Effector memory CD4-positive, alpha-beta T cell (primary cell): ENCODE measurements at regions not wholly inside any gene's neighbourhood (a gene's known extent, or its start where the extent isn't known, plus 50 kb on each side); places are given as distances from the start of the nearest gene placed in this dataset.

Experiments
- DNase-seq, 3 donors: peaks; one replicate each; pipeline ENCODE4 v3.0.0-alpha.2; 2020
- H3K27ac ChIP-seq: 2 replicates; pipeline ENCODE4 v1.7.0; 2013; ENCODE audit warnings: mild to moderate bottlenecking, low read length, moderate library complexity; ENCODE audit not compliant: insufficient read depth, poor library complexity, severe bottlenecking
- H3K27me3 ChIP-seq: replicated peaks from 2 replicates; pipeline ENCODE4 v1.7.0; 2013; ENCODE audit warnings: mild to moderate bottlenecking, low read length; ENCODE audit not compliant: insufficient read depth, control insufficient read depth, poor library complexity, severe bottlenecking
- H3K36me3 ChIP-seq: 2 replicates; pipeline ENCODE4 v1.7.0; 2013; ENCODE audit warnings: mild to moderate bottlenecking, low read length, moderate library complexity; ENCODE audit not compliant: control insufficient read depth, insufficient read depth
- H3K4me1 ChIP-seq: 2 replicates; pipeline ENCODE4 v1.7.0; 2013; ENCODE audit warnings: low read length, mild to moderate bottlenecking; ENCODE audit not compliant: control insufficient read depth, insufficient read depth, poor library complexity, severe bottlenecking
- H3K4me3 ChIP-seq: 2 replicates; pipeline ENCODE4 v1.7.0; 2013; ENCODE audit warnings: low read length, low read depth, mild to moderate bottlenecking; ENCODE audit not compliant: insufficient read depth, poor library complexity, severe bottlenecking
- H3K9me3 ChIP-seq: 2 replicates; pipeline ENCODE4 v1.7.0; 2013; ENCODE audit warnings: mild to moderate bottlenecking, low read length, moderate library complexity; ENCODE audit not compliant: control insufficient read depth

DNA sequence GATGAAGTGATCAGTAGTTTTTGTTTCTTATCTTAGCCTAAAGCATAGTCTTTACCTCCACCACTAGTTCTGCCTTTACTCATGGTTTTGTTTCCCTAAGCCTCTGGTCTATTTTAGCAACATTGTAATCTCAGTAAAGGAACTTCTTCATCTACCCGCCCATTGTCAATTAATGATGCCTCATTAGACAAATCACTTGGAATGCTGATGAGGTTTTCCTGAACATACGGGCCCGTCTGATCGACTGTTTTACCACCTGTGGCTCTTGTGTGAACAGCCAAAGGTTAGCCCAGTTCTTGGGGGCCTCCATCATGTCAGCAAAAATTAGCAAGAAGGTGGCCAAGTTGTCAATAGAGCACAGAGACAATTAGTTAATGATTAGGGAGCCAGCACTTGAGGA, 470.1 kb upstream of the ARRDC4 start:
- Histone ChIP-seq H3K27me3 (no peaks in the 10 kb centered on the region), H3K4me1 (no peaks in the 10 kb centered on the region), H3K27ac (no peak overlapping the region)

GRCh38 chr15:97501291-97501690, 459.2 kb upstream of the ARRDC4 start:
- no peaks in the 10 kb centered on the region for H3K36me3 ChIP-seq
- H3K4me3 ChIP-seq: no peak overlapping the region
- no peaks in the 10 kb centered on the region for H3K9me3 ChIP-seq
- no peak for DNase-seq
- H3K27me3 ChIP-seq: no peaks in the 10 kb centered on the region
- no peak overlapping the region for H3K27ac ChIP-seq
- H3K4me1 ChIP-seq: no peaks in the 10 kb centered on the region

More for the DNA sequence above, 470.1 kb upstream of the ARRDC4 start:
- H3K36me3 ChIP-seq: no peaks in the 10 kb centered on the region
- H3K9me3 ChIP-seq: no peaks in the 10 kb centered on the region
- H3K4me3 ChIP-seq: no peak overlapping the region
- DNase-seq: no peak

GRCh38 chr15:97502038-97502437, 458.5 kb upstream of the ARRDC4 start:
- H3K4me1 ChIP-seq: no peaks in the 10 kb centered on the region
- H3K4me3 ChIP-seq: no peak overlapping the region
- no peaks in the 10 kb centered on the region for H3K36me3 ChIP-seq
- no peaks in the 10 kb centered on the region for H3K27me3 ChIP-seq
- no peaks in the 10 kb centered on the region for H3K9me3 ChIP-seq
- H3K27ac ChIP-seq: no peak overlapping the region
- no peak for DNase-seq

- H3K4me3 ChIP-seq: no peak overlapping the region
- no peak overlapping the region for H3K27ac ChIP-seq
- H3K36me3 ChIP-seq: no peaks in the 10 kb centered on the region
- DNase-seq: no peak
- no peaks in the 10 kb centered on the region for H3K9me3 ChIP-seq
- no peaks in the 10 kb centered on the region for H3K4me1 ChIP-seq
- no peaks in the 10 kb centered on the region for H3K27me3 ChIP-seq
Measured at GRCh38 chr15:97504031-97504792, 456.3 kb upstream of the ARRDC4 start.

DNA sequence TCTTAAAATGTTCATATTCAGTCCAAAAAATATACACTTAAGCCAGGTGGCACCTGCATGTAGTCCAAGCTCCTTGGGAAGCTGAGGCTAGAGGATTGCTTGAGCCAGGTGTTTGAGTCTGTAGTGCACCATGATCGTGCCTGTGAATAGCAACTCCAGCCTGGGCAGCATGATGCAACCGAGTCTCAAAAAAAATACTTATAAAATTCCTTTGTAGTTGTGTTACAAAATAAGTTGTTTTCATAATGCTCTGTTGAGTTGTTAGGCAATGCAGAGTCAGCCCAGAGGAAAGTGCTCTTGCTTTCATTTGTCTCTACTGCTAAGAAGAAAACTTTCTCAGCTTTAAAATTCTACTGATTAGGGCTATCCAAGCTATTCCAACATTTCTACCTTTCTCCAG, 442.8 kb upstream of the ARRDC4 start:
- Histone ChIP-seq H3K4me3 (no peak overlapping the region), H3K27me3 (no peaks in the 10 kb centered on the region), H3K36me3 (no peaks in the 10 kb centered on the region), H3K27ac (no peak overlapping the region), H3K4me1 (no peaks in the 10 kb centered on the region), H3K9me3 (no peaks in the 10 kb centered on the region)
- DNase-seq: no peak

DNA sequence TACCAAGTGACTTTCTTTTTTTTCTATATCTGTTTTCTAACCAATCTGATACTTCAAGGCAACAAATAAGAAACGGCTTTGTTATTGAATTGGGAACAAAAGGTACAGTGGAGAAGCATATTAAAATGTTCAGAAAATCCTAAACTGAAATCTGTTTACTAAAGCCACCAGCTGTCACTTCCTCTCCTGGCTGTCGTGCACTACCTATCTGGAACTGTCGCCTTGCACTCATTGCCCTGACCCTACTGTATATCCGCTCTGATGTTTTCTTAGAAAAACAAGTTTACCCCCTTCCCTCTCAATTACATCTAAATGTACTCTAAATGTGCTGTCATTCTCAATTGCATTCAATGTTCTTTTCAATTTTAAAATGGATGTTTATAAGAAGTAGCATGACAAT, 439.8 kb upstream of the ARRDC4 start:
- Histone ChIP-seq H3K27ac (no peak overlapping the region), H3K36me3 (no peaks in the 10 kb centered on the region), H3K27me3 (no peaks in the 10 kb centered on the region), H3K9me3 (no peaks in the 10 kb centered on the region), H3K4me1 (no peaks in the 10 kb centered on the region), H3K4me3 (no peak overlapping the region)
- no peak for DNase-seq

GRCh38 chr15:97521381-97522285, 438.9 kb upstream of the ARRDC4 start:
- Histone ChIP-seq H3K9me3 (no peaks in the 10 kb centered on the region), H3K4me3 (no peak overlapping the region), H3K27me3 (no peaks in the 10 kb centered on the region), H3K4me1 (no peaks in the 10 kb centered on the region), H3K36me3 (no peaks in the 10 kb centered on the region), H3K27ac (no peak overlapping the region)
- DNase-seq: no peak

DNA sequence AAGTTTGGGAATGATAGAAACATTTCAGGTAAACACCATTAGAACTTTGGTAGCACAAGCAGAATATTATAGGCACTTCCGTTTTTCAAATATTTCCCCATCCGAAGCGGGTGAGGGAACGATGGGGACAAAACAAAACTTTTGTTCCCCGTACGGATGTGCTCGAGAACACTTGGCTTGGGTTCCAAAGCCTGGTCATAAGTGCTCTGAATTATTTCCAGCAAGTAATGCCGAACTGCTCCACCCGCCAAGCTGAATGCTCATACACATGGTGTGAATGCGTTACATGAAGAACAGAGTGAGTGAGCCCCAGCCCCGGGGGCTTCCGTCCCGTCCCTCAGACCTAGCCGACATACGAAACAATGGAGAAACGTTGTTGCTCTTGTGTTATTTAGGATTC, 438.2 kb upstream of the ARRDC4 start:
- Histone ChIP-seq H3K27ac (no peak overlapping the region), H3K27me3 (no peaks in the 10 kb centered on the region), H3K4me3 (no peak overlapping the region), H3K4me1 (no peaks in the 10 kb centered on the region), H3K36me3 (no peaks in the 10 kb centered on the region), H3K9me3 (no peaks in the 10 kb centered on the region)
- DNase-seq: no peak

- H3K9me3 ChIP-seq: no peaks in the 10 kb centered on the region
- H3K4me3 ChIP-seq: no peak overlapping the region
- H3K27ac ChIP-seq: no peak overlapping the region
Measured at GRCh38 chr15:97525809-97526208, 434.7 kb upstream of the ARRDC4 start.

GRCh38 chr15:97528238-97528637, 432.3 kb upstream of the ARRDC4 start:
- Histone ChIP-seq H3K4me3 (no peak overlapping the region), H3K9me3 (no peaks in the 10 kb centered on the region), H3K27me3 (no peaks in the 10 kb centered on the region), H3K4me1 (no peaks in the 10 kb centered on the region), H3K27ac (no peak overlapping the region), H3K36me3 (no peaks in the 10 kb centered on the region)
- no peak for DNase-seq

More at GRCh38 chr15:97525809-97526208, 434.7 kb upstream of the ARRDC4 start:
- DNase-seq: no peak
- H3K27me3 ChIP-seq: no peaks in the 10 kb centered on the region
- no peaks in the 10 kb centered on the region for H3K4me1 ChIP-seq
- no peaks in the 10 kb centered on the region for H3K36me3 ChIP-seq
